ENCODE measurements at regions not wholly inside any gene's neighbourhood (a gene's known extent, or its start where the extent isn't known, plus 50 kb on each side); places are given as distances from the start of the nearest gene placed in this dataset.

GRCh38 chr1:99163671-99164070, 100.6 kb upstream of the PLPPR4 start:
- TF ChIP-seq CTCF (IDR thresholded peaks at IDR 0.05) (no peak), POLR2A (IDR thresholded peaks at IDR 0.05) (no peak)

All from Peyer's patch (tissue), 4 donors.